Activated naive CD8-positive, alpha-beta T cell treated with anti-CD3 and anti-CD28 coated beads, Interleukin-2, amount 50 U/mL, for 16 hours (primary cell): ENCODE measurements at regions not wholly inside any gene's neighbourhood (a gene's known extent, or its start where the extent isn't known, plus 50 kb on each side); places are given as distances from the start of the nearest gene placed in this dataset.

Experiments
- DNase-seq: peaks from one replicate; pipeline ENCODE4 v3.0.0-alpha.2; 2020; ENCODE audit warnings: low read depth, low spot score

- DNase-seq: no peak
These were observed 95.7 kb downstream of the VAPA start for GRCh38 chr18:10009321-10010144.

GRCh38 chr18:10010611-10011015, 96.8 kb downstream of the VAPA start:
- DNase-seq: no peak

- DNase-seq: no peak
These were observed 97.2 kb downstream of the VAPA start for GRCh38 chr18:10011061-10011460.

- DNase-seq: no peak
These were observed 97.9 kb downstream of the VAPA start for GRCh38 chr18:10011751-10012150.

GRCh38 chr18:10012526-10012925, 98.7 kb downstream of the VAPA start:
- DNase-seq: no peak

GRCh38 chr18:10013621-10014543, 100.1 kb downstream of the VAPA start:
- no peak for DNase-seq

- no peak for DNase-seq
These were observed 101.5 kb downstream of the VAPA start for GRCh38 chr18:10015288-10015701.

GRCh38 chr18:10015941-10016819, 102.4 kb downstream of the VAPA start:
- no peak for DNase-seq

GRCh38 chr18:10017043-10017442, 103.2 kb downstream of the VAPA start:
- DNase-seq: no peak

- no peak for DNase-seq
These were observed 104.5 kb downstream of the VAPA start for GRCh38 chr18:10018289-10018688.

GRCh38 chr18:10020171-10020570, 106.4 kb downstream of the VAPA start:
- DNase-seq: no peak

GRCh38 chr18:10022365-10022764, 108.5 kb downstream of the VAPA start:
- no peak for DNase-seq

- no peak for DNase-seq
These were observed 110.2 kb downstream of the VAPA start for GRCh38 chr18:10023853-10024570.

- no peak for DNase-seq
These were observed 112.2 kb downstream of the VAPA start for GRCh38 chr18:10025711-10026670.

GRCh38 chr18:10027031-10027430, 113.2 kb downstream of the VAPA start:
- DNase-seq: no peak

- DNase-seq: no peak
These were observed 113.6 kb downstream of the VAPA start for GRCh38 chr18:10027461-10027860.

GRCh38 chr18:10029711-10030110, 115.9 kb downstream of the VAPA start:
- no peak for DNase-seq

- no peak for DNase-seq
These were observed 117.2 kb downstream of the VAPA start for GRCh38 chr18:10030816-10031541.
